Stimulated activated CD8-positive, alpha-beta memory T cell treated with anti-CD3 and anti-CD28 coated beads, Interleukin-2, amount 100 ng/mL, for 1 hour (primary cell): ENCODE measurements at regions not wholly inside any gene's neighbourhood (a gene's known extent, or its start where the extent isn't known, plus 50 kb on each side); places are given as distances from the start of the nearest gene placed in this dataset.
"Not testable (repeated sequence)": the region's sequence is repeated elsewhere in the genome, so short reads cannot be mapped to it uniquely, and the experiment has no call there.

Experiments used
- DNase-seq, 2 donors: peaks; one replicate each; pipeline ENCODE4 v3.0.0-alpha.2; 2020; ENCODE audit warnings: low read depth in 2 of 2

DNA sequence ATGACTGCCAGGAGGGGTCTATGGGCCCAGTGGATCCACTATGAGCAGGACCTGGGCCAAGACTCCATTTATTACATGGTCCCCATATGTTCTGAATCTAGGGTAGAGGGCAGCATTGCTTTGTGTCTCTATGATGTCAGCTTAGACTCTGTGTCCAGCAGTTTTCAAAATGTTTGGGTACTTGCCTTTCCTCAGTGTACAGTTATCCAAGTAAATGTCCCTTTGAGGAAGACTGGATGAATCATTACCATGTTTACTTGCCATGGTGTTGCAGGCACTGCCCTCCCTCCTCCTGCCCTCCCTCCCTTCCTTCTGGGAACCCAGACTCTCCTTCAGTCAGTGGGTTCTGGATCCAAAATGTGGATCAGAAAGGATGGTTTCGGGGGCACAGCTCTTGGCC lies 108.6 kb downstream of the NRN1 start:
- DNase-seq: no peak

DNA sequence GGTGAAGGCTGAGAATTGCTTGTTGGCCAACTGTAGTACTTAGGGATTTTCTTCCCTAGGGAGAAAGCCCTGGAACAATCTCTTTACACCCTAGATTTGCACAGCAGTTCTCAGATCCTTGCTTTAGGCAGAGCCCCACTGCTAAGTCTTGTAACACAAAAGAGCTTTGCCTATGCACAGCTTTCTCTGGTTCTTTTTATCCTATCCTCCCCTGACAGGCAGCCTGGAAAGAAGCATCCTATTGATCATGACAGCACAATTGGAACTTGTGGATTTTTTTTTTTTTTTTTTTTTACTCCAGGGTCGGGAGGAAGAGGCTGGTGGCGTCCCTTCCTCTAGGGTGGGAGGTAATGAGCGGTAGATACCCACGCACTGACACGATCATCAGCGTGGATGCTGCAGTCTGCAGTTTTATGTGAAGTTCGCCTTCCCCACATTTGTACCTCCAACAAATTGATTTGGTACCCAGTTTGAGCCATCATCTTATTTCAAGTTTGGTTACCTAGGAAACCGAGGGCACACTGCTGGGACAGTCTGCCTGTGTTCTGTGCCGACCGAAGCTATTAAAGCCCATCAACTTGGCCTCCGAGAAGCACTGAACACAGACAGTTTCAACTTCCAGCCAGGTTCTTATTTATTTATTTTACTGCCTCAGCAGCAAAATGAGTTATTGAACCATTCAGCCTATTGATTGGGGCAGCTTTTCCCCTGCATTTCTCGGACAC lies 110.1 kb downstream of the NRN1 start:
- DNase-seq: no peak

DNA sequence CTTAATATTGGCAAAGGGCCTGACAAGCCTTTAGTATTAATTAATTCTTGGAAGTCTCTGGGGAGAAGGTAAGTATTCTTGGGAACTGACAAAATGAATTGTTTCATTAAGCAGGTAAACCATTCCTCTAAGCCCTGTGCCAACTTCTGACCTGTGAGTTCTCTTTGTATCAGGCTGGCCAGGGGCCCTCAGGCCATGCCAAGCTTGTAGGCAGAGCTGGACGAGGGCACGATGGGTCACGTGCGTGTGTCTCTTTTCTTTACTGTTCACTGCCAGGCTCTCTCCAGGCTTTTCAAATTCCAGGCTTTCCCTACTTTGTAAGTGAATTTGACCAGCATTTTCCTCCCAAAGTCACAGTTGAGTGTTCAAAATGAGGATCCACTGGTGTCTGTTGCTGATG lies 112.4 kb downstream of the NRN1 start:
- DNase-seq: no peak

DNA sequence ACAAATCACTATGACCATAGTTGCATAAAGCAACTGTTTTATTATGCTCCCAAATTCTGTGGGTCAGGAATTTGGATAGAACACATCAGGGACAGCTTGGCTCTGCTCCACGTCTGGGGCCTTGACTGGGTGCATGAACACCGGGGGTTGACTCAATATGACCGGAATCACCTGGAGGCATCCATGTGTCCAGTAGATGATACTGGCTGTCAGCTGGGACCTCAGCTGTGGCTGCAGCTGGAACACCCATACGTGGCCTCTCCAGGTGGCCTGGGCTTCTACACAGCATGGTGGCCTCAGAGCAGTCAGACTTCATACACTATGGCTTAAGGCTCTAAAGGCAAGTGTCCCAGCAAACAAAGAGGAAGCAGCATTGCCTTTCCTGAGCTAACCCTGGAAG lies 113.4 kb downstream of the NRN1 start:
- DNase-seq: no peak

DNA sequence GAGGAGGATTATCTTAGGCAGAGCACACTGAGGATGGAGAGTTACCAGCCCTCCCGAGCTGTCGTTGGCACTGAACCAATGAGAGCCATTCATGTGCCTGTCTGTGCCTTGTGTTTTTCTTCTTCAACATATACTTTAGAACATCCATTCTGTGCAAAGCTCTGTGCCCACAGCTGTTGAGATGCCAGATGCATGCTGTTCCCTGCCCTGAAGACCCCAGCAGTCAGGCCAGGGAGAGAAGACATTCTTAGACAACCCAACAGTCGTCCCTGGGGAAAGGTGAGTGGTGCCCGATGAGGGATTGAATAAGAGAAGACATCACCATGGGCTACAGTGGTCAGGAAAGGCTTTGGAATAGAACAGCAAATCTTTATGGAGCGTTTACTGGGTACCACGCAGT lies 114.1 kb downstream of the NRN1 start:
- DNase-seq: no peak

DNA sequence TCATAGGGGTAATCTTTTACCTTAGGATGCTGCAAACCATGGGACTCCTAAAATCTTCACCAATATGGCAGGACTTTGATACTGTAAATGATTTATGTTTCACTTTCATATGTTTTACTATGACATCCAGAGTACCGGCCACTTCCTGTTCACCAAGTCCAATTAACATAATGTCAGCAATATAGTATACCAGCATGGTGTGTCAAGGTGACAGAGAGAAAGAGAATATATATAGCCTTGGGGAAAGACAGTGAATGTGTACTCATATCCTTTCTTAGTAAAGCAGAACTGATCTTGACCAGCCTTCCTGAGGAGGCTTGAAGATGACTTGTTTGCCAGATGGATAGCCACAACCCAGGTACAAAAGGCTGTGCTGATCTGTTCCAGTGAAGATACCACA lies 127.9 kb downstream of the NRN1 start:
- DNase-seq: no peak

DNA sequence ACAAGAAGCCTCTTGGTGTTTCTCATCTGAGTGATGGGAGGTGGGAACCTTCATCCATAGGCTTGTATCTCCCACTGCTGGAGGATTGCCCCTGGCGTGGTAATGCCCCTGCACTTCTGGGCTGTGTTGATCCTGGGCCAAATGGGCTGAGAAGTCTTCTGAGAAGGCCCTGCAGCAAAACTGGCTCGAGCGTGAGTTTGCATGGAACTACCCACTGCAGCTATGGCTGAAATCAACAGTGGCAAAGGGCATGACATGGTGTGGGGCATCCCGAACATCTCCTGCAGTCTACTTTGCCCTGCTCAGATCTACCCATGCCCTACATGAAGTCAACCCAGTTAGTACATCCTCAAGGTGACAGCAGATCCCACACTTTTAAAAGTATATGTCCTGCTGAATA lies 130.6 kb downstream of the NRN1 start:
- no peak for DNase-seq

DNA sequence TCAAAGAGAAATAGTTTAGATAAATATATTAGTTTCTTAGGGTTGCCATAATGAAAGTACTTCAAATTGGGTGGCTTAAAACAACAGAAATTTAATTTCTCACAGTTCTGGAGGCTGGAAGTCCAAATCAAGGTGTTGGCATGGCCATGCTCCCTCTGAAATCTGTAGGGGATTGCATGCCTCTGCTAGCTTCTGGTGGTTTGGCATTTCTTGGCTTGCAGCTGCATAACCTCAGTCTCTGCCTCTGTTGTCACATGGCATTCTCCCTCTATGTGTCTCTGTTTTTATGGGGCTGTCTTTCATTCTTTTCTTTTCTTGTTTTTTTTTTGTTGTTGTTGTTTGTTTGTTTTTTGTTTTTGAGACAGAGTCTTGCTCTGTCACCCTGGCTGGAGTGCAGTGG lies 132.7 kb downstream of the NRN1 start:
- DNase-seq: not testable (repeated sequence)

DNA sequence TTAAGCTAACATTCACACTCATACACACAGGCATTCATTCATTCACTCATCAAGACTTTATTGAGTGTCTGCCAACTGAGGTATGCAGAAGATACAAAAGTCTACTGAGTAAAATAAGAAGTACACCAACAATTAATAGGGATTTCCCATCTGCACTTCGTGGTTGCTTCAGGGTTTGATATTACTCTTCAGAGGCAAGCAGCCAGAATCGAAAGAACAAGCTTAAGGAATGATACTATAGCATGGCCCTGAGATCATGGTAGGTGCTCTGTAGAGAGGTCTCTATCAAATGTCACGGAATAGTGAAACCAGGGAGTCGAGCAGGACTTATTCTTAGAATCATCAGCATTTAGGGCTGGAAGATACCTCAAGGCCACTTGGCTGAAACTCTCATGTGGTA lies 135.4 kb downstream of the NRN1 start:
- DNase-seq: no peak

DNA sequence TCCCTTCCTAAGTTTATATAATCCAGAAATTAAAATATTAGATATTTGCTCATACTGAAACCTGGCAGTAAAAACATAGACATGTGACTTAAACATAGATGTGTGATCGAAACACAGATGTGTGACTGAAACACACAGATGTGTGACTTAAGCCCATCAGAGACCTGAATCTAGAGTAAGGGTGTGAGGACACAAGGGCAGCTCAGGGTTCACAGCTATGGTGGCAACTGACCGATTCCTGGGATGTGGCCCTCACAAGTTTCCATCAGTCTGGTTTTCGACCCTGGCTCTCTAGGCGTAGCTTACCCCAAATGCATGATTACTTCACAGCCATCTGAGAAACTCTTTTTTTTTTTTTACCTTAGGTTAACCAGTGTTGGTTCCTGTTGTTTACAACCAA lies 137.0 kb downstream of the NRN1 start:
- no peak for DNase-seq

DNA sequence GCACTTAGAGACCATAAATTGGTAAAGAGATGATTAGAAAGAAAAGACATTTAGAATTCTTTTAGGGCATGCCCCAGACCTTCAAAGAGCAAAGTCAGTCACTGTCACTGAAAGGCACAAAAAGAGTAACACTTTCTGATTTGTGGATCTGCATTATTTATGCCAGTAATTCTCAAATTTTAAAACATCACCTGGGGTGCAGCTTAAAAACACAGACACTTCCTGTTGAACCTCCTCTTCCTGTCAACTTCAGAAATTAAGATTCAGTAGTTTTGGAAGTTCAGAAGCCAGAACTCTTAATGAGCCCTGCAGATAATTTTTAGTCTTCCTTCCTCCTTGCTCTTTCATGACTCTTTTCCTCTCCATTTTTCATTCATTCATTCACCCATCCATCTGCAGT lies 137.5 kb downstream of the NRN1 start:
- DNase-seq: no peak

DNA sequence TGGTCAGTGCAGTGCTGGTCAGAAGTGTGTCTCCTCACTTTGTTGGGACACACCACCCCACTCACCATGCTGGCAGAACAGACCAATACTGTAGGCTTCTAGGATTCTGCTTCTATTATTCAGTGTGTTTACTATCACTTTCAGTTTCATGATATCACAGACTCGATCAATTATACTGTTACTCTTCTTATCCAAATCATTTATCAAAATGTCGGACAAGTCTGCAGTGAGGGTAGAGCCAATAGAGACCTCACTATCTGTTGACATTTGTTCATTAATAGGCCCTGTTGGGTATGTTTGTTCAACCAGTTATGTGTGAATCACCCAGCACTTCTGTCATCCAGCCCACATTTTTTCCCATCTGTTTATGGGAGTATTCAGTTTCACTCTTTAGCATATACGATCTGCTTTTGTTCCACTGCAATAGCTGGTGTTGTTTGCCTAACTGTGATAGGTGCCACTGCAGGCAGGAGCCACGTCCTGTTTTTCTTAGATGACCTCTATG lies 140.1 kb downstream of the NRN1 start:
- no peak for DNase-seq

DNA sequence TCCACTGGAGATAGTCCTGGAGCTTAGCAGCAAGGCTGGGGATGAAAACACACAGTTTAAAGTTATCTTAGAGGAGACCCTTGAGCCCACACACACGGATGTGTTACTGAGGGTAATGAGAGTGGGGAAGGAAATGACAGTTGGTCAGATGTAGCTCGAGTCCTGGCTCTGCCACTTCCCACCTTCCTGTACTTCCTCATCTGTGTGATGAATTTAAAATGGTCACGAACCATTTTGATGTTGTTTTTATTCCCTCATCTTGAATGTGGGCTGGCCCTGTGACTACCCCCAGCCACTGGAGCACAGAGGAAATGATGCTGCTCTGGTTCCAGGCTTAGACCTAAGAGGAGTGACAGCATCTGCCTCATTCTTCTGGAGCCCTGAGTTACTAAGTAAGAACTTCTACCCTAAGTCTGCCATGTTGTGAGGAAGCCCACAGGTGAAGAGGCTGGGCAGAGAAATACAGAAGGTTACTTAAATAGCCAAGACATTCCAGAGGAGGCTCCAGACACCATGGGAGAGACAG lies 141.2 kb downstream of the NRN1 start:
- DNase-seq: no peak

DNA sequence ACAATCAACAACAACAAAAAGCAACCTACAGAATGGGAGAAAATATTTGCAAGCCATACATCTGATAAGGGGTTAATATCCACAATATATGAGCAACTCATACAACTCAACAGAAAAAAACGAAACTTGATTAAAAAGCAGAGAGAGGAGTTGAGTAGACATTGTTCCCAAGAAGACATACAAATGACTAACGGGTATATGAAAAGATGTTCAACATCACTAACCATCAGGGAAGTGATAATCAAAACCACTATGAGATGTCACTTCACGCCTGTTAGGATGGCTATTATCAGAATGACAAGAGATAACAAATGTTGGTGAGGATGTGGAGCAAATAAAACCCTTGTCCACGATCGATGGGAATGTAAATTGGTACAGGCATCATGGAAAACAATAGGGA lies 145.9 kb downstream of the NRN1 start:
- no peak for DNase-seq

DNA sequence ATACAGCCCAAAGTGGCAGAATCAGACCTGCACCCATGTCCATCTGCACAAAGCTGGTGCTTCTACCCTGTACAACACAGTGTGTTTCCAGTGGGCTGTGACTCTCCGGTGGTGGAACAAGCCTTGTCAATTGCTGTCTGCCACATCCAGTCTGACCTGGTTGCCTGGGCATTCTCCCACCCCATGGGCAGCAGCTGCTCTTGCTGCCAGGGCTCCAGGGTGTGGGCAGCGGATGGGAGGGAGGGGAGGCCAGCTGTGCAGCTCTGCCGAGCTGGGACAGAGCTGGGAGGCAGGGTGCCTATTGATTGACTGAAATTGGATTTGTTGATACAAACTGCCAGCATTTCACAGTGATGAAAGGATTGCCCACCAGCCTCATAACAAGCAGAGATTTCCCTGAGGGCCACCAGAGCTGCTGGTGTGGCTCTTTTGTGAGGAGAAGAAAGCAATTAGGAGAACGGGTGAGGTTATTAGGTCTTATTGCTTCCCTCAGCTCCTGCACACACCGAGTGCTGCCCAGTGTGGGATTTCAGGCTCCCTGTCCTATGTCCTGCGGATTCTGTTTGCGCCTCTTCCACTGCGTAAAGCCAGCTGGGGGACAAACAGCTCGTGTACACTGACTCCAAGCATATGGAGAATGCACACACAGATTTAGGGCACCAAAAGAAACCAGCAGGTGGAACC lies 150.8 kb downstream of the NRN1 start:
- no peak for DNase-seq

DNA sequence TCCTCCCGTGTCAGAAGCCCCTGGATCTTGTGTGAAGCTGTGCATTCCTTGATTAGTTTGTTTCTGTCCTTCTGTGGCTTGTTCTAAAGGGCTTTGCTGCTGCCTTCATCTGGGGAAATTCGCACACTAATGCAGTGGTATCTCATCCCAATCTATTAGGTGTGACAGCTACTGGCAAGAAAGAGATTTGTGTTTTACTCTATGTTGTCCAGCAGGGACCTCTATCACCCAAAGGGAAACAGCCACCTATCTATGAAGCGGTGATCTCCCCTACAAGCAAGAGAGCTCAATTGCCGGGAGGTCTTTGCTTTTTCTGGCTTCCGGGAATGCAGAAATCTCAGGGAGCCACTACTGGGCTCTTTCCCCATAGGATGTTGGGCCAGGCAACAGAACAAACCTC lies 151.8 kb downstream of the NRN1 start:
- DNase-seq: no peak

DNA sequence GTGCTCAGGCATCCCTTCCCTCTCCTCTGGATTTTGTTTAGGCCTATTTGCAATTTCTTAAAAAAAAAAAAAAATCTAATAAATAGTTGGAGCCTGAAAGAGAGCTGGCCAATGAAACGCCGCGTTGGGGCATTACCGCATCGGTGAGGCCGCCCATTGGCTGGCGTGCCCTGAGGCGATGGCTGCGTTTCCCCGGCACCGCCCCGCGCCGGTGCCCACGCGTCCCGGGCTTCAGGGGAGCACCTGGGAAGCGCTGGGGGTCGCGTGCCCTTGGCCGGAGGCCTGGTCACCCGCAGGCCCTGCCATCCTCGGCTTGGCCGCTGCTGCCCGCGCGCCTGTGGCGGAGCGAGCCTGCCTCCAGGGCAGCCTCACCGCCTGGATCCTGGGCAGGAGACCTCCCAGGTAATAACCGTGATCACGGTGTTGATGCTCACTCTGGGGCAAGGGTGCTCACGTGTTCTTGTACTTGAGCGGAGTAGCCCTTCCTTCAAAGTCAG lies 155.4 kb downstream of the NRN1 start:
- peak; percentile 33 to 51 for DNase-seq

DNA sequence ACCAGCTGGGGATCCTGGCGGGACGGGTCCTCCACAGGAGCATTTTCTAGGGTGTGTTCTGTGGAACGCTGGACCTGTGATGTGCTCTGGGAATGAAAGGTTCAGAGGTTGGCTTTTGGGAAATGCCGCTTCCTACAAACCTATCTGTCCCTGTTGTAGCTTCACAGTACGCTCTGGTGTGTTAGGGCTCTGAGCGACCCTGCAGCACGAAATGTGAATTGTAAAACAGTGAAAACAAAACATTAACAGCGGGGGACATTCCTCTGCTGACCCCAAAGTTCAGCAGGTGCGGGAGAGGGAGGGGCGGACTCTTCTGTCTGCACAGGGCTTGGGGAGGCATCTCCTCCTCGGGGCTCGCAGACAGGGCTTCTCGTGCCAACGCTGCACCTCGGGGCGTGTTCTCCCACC lies 155.9 kb downstream of the NRN1 start:
- no peak for DNase-seq

DNA sequence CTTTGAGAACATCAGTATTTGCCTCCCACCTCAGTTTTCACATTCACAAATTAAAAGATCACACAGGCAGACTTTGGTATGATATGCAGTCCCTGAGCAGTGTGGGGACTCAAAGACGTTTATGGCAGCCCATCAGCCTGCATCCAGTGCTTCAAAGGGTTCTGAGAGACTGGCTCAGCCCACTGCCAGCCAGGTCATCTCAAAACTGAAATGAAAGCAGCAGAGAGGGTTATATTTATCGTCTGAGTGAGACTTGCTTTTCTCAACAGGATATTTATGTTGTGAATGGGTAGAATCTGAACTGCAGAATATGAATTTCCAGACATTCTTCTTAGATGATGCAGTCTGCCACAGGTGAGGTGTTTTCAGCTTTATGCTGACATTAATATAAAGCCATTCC lies 159.8 kb downstream of the NRN1 start:
- no peak for DNase-seq

DNA sequence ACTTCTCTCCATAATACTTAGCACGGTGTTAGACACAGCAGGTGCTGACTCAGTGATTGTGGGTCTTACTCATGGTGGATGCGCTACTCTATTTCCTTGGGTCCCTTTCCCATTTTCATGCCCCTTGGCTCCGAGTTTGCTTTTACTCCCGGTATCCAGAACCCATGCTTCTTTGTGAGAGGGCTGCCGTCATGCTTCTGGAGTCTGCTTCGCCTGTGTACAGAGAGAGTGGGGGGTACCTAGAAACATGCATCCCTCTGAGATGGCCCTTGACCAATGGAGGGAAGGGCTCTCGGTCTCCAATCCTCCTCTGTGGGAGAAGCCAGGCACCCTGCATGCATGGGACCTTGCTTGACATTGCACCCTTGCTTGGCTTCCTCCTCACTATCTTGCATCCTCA lies 160.4 kb downstream of the NRN1 start:
- no peak for DNase-seq

DNA sequence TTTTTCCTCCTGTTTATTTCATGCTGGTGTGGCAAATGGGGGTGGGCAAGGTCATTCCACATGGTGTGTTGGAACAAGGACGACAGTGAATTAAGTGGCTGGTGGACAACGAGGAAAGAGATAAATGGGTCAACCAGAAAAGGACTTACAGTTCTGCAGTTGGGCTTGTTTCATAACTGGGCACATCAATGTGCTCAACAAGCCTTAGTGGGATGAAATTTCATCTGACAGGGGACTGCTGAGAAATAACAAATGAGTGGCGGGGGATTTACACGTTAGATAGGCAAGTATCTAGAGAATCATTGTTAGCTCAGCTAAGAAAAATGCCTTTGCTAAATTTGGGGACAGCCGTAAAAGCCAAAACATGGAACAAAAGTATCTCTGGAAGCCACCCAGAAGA lies 163.6 kb downstream of the NRN1 start:
- no peak for DNase-seq

DNA sequence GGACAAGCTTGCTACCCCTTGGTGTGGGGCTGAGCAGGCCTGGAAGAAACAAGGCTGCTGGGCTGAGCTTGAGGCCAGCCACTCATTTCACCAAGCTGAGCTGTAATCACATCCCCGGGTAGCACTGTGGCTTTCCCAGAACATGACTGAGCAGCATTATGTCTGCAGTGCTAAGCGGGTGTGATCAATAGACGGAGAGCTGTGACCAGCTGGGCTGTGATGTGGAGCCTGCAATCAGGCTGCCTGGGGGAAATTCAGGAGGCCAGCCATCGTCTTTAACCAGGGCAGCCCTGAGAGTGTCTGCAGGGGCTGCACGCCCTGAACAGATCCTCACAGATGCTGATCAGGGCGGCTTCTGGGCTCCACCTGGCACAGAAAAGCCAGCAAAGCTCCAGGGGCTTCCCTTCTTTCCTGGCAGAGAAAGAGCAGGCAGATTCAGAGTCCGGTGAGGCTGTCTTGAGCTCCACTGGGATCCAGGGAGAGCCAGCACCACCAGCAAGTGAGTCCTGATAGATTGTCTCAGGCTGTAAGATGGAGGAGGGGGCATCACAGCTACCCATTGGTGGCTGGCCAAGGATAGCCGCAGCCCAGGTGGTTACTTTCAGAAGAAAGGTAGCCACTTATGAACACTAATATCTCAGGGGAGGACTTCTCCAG lies 165.9 kb downstream of the NRN1 start:
- no peak for DNase-seq
